DND-41 (cell line): ENCODE measurements at regions not wholly inside any gene's neighbourhood (a gene's known extent, or its start where the extent isn't known, plus 50 kb on each side); places are given as distances from the start of the nearest gene placed in this dataset.
"Not testable (repeated sequence)": the region's sequence is repeated elsewhere in the genome, so short reads cannot be mapped to it uniquely, and the experiment has no call there.

Source experiments
- ATAC-seq: fragments of 200-7000 bp; cut with Tn5 transposase; 3 replicates; pipeline ENCODE4 v1.9.1; 2021; ENCODE audit warnings: low read depth; ENCODE audit not compliant: insufficient read depth
- DNase-seq: peaks from one replicate; pipeline ENCODE4 v3.0.0-alpha.2; 2020
- H2AFZ ChIP-seq: 2 replicates; pipeline ENCODE4 v1.6.0; 2012; ENCODE audit warnings: low read depth, low read length
- H3K27ac ChIP-seq: 2 replicates; pipeline ENCODE4 v1.5.1; 2012; ENCODE audit warnings: low read length, inconsistent platforms
- H3K27me3 ChIP-seq: fragments of 200-600 bp; sonication (generic); 2 replicates; pipeline ENCODE4 v1.6.0; 2012; ENCODE audit warnings: low read length, mild to moderate bottlenecking, inconsistent platforms; ENCODE audit not compliant: insufficient read depth, poor library complexity
- H3K36me3 ChIP-seq: 2 replicates; pipeline ENCODE4 v1.5.1; 2012; ENCODE audit warnings: low read length, inconsistent platforms; ENCODE audit not compliant: insufficient read depth
- H3K4me1 ChIP-seq: 2 replicates; pipeline ENCODE4 v1.5.1; 2012; ENCODE audit warnings: mild to moderate bottlenecking, low read length; ENCODE audit not compliant: insufficient read depth
- H3K4me2 ChIP-seq: 2 replicates; pipeline ENCODE4 v1.6.0; 2012; ENCODE audit warnings: mild to moderate bottlenecking, moderate library complexity, low read length, inconsistent platforms; ENCODE audit not compliant: insufficient read depth
- H3K4me3 ChIP-seq, 2 experiments: fragments of 200-600 bp in 1 of 2; shearing (Covaris generic) in 1 of 2; 2 replicates each; pipeline ENCODE4 v1.5.1; 2012 to 2016; ENCODE audit warnings: inconsistent platforms in 2 of 2, low read length in 2 of 2, mild to moderate bottlenecking in 2 of 2, low read depth in 1 of 2, moderate library complexity in 1 of 2
- H3K79me2 ChIP-seq: 2 replicates; pipeline ENCODE4 v1.6.0; 2012; ENCODE audit warnings: low read length, inconsistent platforms; ENCODE audit not compliant: insufficient read depth
- H3K9ac ChIP-seq: 2 replicates; pipeline ENCODE4 v1.6.0; 2012; ENCODE audit warnings: low read depth, mild to moderate bottlenecking, inconsistent platforms, low read length, moderate library complexity
- H3K9me3 ChIP-seq: 2 replicates; pipeline ENCODE4 v1.5.1; 2012; ENCODE audit warnings: low read length, moderate library complexity, mild to moderate bottlenecking, inconsistent platforms; ENCODE audit not compliant: insufficient read depth, severe bottlenecking
- H4K20me1 ChIP-seq: 2 replicates; pipeline ENCODE4 v1.6.0; 2012; ENCODE audit warnings: low read length; ENCODE audit not compliant: insufficient read depth
- CTCF ChIP-seq: IDR thresholded peaks from 2 replicates; pipeline ENCODE4 v1.5.1; 2012; ENCODE audit warnings: borderline replicate concordance, low read length, moderate library complexity, mild to moderate bottlenecking; ENCODE audit not compliant: poor library complexity, severe bottlenecking; ENCODE audit errors: extremely low read depth
- EZH2 ChIP-seq: IDR thresholded peaks from 3 replicates; pipeline ENCODE4 v1.6.1; 2012; ENCODE audit warnings: borderline replicate concordance, low read depth, mild to moderate bottlenecking, moderate library complexity, low read length, inconsistent platforms; ENCODE audit not compliant: severe bottlenecking

- Histone ChIP-seq H3K4me3 (no peak overlapping the region), H3K36me3 (no peaks in the 10 kb centered on the region), H3K4me1 (no peaks in the 10 kb centered on the region), H3K79me2 (no peaks in the 10 kb centered on the region), H3K27ac (no peak overlapping the region), H3K9ac (no peak overlapping the region), H3K9me3 (no peaks in the 10 kb centered on the region), H4K20me1 (no peaks in the 10 kb centered on the region), H3K27me3 (no peaks in the 10 kb centered on the region), H3K4me2 (no peak overlapping the region), H2AFZ (no peak overlapping the region)
- no peak; the same call in 2 of the 3 replicates for ATAC-seq
- DNase-seq: no peak
- TF ChIP-seq EZH2 (no peak), CTCF (no peak)
Observed at GRCh38 chr12:123049398-123050240, 69.1 kb downstream of the ARL6IP4 start.

- H3K4me1 ChIP-seq: peaks cover 13% of the 10 kb centered on the region
- H3K4me3 ChIP-seq, ATAC-seq, H3K9ac ChIP-seq, H4K20me1 ChIP-seq, H3K79me2 ChIP-seq, H3K4me2 ChIP-seq, H3K27ac ChIP-seq, H3K9me3 ChIP-seq, DNase-seq, H3K36me3 ChIP-seq, H2AFZ ChIP-seq, H3K27me3 ChIP-seq: not testable (repeated sequence)
Observed at GRCh38 chr12:123047892-123048291, 67.4 kb downstream of the ARL6IP4 start.

GRCh38 chr12:123047289-123047688, 66.8 kb downstream of the ARL6IP4 start:
- Histone ChIP-seq H2AFZ (no peak overlapping the region), H3K27me3 (no peaks in the 10 kb centered on the region), H4K20me1 (no peaks in the 10 kb centered on the region), H3K4me3 (no peak overlapping the region), H3K27ac (no peak overlapping the region), H3K36me3 (no peaks in the 10 kb centered on the region), H3K9ac (no peak overlapping the region), H3K4me1 (peaks cover 13% of the 10 kb centered on the region), H3K9me3 (no peaks in the 10 kb centered on the region), H3K4me2 (no peak overlapping the region), H3K79me2 (no peaks in the 10 kb centered on the region)
- no peak for ATAC-seq
- TF ChIP-seq EZH2 (no peak), CTCF (no peak)
- DNase-seq: no peak

- H3K9me3 ChIP-seq: no peaks in the 10 kb centered on the region
- H2AFZ ChIP-seq: no peak overlapping the region
- H3K4me1 ChIP-seq: peaks cover 13% of the 10 kb centered on the region
- DNase-seq (no peak), ATAC-seq (no peak)
- no peaks in the 10 kb centered on the region for H3K79me2 ChIP-seq
- no peaks in the 10 kb centered on the region for H4K20me1 ChIP-seq
- no peak overlapping the region for H3K27ac ChIP-seq
- H3K4me3 ChIP-seq: no peak overlapping the region
- TF ChIP-seq EZH2 (no peak), CTCF (no peak)
- H3K9ac ChIP-seq: no peak overlapping the region
- no peaks in the 10 kb centered on the region for H3K27me3 ChIP-seq
- no peak overlapping the region for H3K4me2 ChIP-seq
- no peaks in the 10 kb centered on the region for H3K36me3 ChIP-seq
Observed at GRCh38 chr12:123046431-123046830, 66.0 kb downstream of the ARL6IP4 start.
